Neural cell (in vitro differentiated cells): ENCODE measurements at regions not wholly inside any gene's neighbourhood (a gene's known extent, or its start where the extent isn't known, plus 50 kb on each side); places are given as distances from the start of the nearest gene placed in this dataset.

Source experiments
- H2AFZ ChIP-seq: fragments of 200-600, 300-800 bp; sonication (generic), shearing (Covaris generic); 2 replicates; pipeline ENCODE4 v1.6.0; 2014; ENCODE audit warnings: low read depth, mild to moderate bottlenecking, antibody characterized with exemption, low read length, moderate library complexity
- H3F3A ChIP-seq: fragments of 200-600 bp; shearing (Covaris generic); 2 replicates; pipeline ENCODE4 v1.6.1; 2016; ENCODE audit warnings: mild to moderate bottlenecking, moderate library complexity, mixed read lengths, antibody characterized with exemption, low read length; ENCODE audit not compliant: insufficient read depth, poor library complexity, severe bottlenecking
- H3K27ac ChIP-seq: fragments of 200-600, 300-800 bp; sonication (generic), shearing (Covaris generic); 2 replicates; pipeline ENCODE4 v1.5.1; 2014; ENCODE audit warnings: mild to moderate bottlenecking, low read length, moderate library complexity
- H3K27me3 ChIP-seq: fragments of 300-800, 200-600 bp; sonication (generic), shearing (Covaris generic); 2 replicates; pipeline ENCODE4 v1.6.0; 2014; ENCODE audit warnings: mild to moderate bottlenecking, low read depth, low read length, moderate library complexity; ENCODE audit not compliant: insufficient read depth
- H3K36me3 ChIP-seq: fragments of 300-800, 200-600 bp; sonication (generic), shearing (Covaris generic); 2 replicates; pipeline ENCODE4 v1.5.1; 2014; ENCODE audit warnings: mild to moderate bottlenecking, antibody characterized with exemption, low read length, moderate library complexity; ENCODE audit not compliant: insufficient read depth
- H3K4me2 ChIP-seq: fragments of 300-800, 200-600 bp; sonication (generic), shearing (Covaris generic); 2 replicates; pipeline ENCODE4 v1.6.0; 2014; ENCODE audit warnings: mild to moderate bottlenecking, low read length
- H3K4me3 ChIP-seq: fragments of 300-800, 200-600 bp; sonication (generic), shearing (Covaris generic); 2 replicates; pipeline ENCODE4 v1.5.1; 2014; ENCODE audit warnings: mild to moderate bottlenecking, low read length, moderate library complexity
- H3K79me2 ChIP-seq: fragments of 200-600 bp; shearing (Covaris generic); replicated peaks from 2 replicates; pipeline ENCODE4 v1.6.0; 2014; ENCODE audit warnings: mild to moderate bottlenecking, low read length, moderate library complexity; ENCODE audit not compliant: insufficient read depth
- H3K9ac ChIP-seq: fragments of 300-800, 200-600 bp; sonication (generic), shearing (Covaris generic); 2 replicates; pipeline ENCODE4 v1.6.1; 2016; ENCODE audit warnings: mild to moderate bottlenecking, low read length, mixed read lengths
- H3K9me2 ChIP-seq: fragments of 200-600 bp; shearing (Covaris generic); 2 replicates; pipeline ENCODE4 v1.6.1; 2016; ENCODE audit warnings: mild to moderate bottlenecking, low read length, mixed read lengths; ENCODE audit not compliant: insufficient read depth
- H3K9me3 ChIP-seq: fragments of 200-600, 300-800 bp; sonication (generic), shearing (Covaris generic); 2 replicates; pipeline ENCODE4 v1.6.1; 2016; ENCODE audit warnings: mild to moderate bottlenecking, mixed run types, low read length, moderate library complexity, mixed read lengths
- H4K20me1 ChIP-seq: fragments of 200-600 bp; shearing (Covaris generic); 2 replicates; pipeline ENCODE4 v1.6.1; 2016; ENCODE audit warnings: mild to moderate bottlenecking, mixed run types; ENCODE audit not compliant: insufficient read depth
- EP300 ChIP-seq: fragments of 450-650 bp; conservative IDR thresholded peaks from 2 replicates; pipeline ENCODE4 v1.6.1; 2014; ENCODE audit warnings: antibody characterized with exemption, mild to moderate bottlenecking, moderate library complexity; ENCODE audit not compliant: poor library complexity, severe bottlenecking
- EZH2 ChIP-seq: fragments of 200-600, 300-800 bp; shearing (Covaris generic), sonication (generic); IDR thresholded peaks from 2 replicates; pipeline ENCODE4 v1.6.1; 2014; ENCODE audit warnings: antibody characterized with exemption, low read length, borderline replicate concordance, mild to moderate bottlenecking; ENCODE audit not compliant: insufficient read depth, poor library complexity, severe bottlenecking
- MXI1 ChIP-seq: fragments of 450-650 bp; conservative IDR thresholded peaks from 2 replicates; pipeline ENCODE4 v1.6.1; 2014; ENCODE audit warnings: antibody characterized with exemption, mild to moderate bottlenecking; ENCODE audit not compliant: poor library complexity, severe bottlenecking
- POLR2AphosphoS5 ChIP-seq: IDR thresholded peaks from 2 replicates; pipeline ENCODE4 v1.6.1; 2012
- RAD21 ChIP-seq: fragments of 450-650 bp; conservative IDR thresholded peaks from 2 replicates; pipeline ENCODE4 v1.6.1; 2014; ENCODE audit warnings: antibody characterized with exemption, mild to moderate bottlenecking, moderate library complexity
- SMC3 ChIP-seq: fragments of 450-650 bp; conservative IDR thresholded peaks from 2 replicates; pipeline ENCODE4 v1.6.1; 2014; ENCODE audit warnings: antibody characterized with exemption, mild to moderate bottlenecking, moderate library complexity; ENCODE audit not compliant: poor library complexity
- TAF1 ChIP-seq: IDR thresholded peaks from 2 replicates; pipeline ENCODE4 v1.6.1; 2012; ENCODE audit warnings: low read depth
- TF ChIP-seq, protein P1 (sequence below): IDR thresholded peaks from 2 replicates; pipeline ENCODE4 v1.6.1; 2012; ENCODE audit warnings: borderline replicate concordance
- TF ChIP-seq, protein P2 (sequence below): fragments of 450-650 bp; IDR thresholded peaks from 2 replicates; pipeline ENCODE4 v1.5.1; 2014; ENCODE audit warnings: antibody characterized with exemption, mild to moderate bottlenecking, moderate library complexity; ENCODE audit not compliant: poor library complexity, severe bottlenecking

DNA sequence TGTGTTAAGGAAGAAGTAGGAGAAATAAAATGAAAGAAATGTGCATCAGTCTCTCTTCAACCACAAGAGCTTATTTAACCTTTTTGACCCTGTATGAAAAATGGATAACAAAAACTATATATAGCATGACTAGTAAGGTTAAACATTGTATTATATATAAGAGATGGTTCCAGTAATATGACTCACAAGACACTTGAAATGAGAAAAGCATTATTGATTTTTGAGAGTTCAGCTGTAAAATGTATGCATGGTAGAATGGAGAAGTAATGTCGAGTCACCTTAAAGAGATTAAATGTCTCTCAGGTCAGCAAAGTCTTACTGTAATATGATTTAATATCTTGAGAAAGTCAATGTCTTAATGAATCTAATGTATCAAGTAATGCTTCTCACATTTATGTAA is 860.9 kb downstream of the TAF11L14 start:
- H3K9ac ChIP-seq: no peak overlapping the region
- no peaks in the 10 kb centered on the region for H3K9me2 ChIP-seq
- no peaks in the 10 kb centered on the region for H3F3A ChIP-seq
- no peaks in the 10 kb centered on the region for H4K20me1 ChIP-seq
- TF ChIP-seq SMC3 (no peak), RAD21 (no peak), POLR2AphosphoS5 (no peak), EZH2 (no peak), MXI1 (no peak), EP300 (no peak), TAF1 (no peak)
- TF ChIP-seq, protein P1, sequence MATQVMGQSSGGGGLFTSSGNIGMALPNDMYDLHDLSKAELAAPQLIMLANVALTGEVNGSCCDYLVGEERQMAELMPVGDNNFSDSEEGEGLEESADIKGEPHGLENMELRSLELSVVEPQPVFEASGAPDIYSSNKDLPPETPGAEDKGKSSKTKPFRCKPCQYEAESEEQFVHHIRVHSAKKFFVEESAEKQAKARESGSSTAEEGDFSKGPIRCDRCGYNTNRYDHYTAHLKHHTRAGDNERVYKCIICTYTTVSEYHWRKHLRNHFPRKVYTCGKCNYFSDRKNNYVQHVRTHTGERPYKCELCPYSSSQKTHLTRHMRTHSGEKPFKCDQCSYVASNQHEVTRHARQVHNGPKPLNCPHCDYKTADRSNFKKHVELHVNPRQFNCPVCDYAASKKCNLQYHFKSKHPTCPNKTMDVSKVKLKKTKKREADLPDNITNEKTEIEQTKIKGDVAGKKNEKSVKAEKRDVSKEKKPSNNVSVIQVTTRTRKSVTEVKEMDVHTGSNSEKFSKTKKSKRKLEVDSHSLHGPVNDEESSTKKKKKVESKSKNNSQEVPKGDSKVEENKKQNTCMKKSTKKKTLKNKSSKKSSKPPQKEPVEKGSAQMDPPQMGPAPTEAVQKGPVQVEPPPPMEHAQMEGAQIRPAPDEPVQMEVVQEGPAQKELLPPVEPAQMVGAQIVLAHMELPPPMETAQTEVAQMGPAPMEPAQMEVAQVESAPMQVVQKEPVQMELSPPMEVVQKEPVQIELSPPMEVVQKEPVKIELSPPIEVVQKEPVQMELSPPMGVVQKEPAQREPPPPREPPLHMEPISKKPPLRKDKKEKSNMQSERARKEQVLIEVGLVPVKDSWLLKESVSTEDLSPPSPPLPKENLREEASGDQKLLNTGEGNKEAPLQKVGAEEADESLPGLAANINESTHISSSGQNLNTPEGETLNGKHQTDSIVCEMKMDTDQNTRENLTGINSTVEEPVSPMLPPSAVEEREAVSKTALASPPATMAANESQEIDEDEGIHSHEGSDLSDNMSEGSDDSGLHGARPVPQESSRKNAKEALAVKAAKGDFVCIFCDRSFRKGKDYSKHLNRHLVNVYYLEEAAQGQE: no peak
- TF ChIP-seq, protein P2, sequence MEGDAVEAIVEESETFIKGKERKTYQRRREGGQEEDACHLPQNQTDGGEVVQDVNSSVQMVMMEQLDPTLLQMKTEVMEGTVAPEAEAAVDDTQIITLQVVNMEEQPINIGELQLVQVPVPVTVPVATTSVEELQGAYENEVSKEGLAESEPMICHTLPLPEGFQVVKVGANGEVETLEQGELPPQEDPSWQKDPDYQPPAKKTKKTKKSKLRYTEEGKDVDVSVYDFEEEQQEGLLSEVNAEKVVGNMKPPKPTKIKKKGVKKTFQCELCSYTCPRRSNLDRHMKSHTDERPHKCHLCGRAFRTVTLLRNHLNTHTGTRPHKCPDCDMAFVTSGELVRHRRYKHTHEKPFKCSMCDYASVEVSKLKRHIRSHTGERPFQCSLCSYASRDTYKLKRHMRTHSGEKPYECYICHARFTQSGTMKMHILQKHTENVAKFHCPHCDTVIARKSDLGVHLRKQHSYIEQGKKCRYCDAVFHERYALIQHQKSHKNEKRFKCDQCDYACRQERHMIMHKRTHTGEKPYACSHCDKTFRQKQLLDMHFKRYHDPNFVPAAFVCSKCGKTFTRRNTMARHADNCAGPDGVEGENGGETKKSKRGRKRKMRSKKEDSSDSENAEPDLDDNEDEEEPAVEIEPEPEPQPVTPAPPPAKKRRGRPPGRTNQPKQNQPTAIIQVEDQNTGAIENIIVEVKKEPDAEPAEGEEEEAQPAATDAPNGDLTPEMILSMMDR: no peak
- H3K4me3 ChIP-seq: no peak overlapping the region
- H3K36me3 ChIP-seq: no peaks in the 10 kb centered on the region
- H3K27ac ChIP-seq: no peak overlapping the region
- no peak overlapping the region for H3K4me2 ChIP-seq
- H3K9me3 ChIP-seq: peaks cover 7% of the 10 kb centered on the region
- H3K27me3 ChIP-seq: no peaks in the 10 kb centered on the region
- H2AFZ ChIP-seq: no peak overlapping the region
- H3K79me2 ChIP-seq: no peaks in the 10 kb centered on the region

DNA sequence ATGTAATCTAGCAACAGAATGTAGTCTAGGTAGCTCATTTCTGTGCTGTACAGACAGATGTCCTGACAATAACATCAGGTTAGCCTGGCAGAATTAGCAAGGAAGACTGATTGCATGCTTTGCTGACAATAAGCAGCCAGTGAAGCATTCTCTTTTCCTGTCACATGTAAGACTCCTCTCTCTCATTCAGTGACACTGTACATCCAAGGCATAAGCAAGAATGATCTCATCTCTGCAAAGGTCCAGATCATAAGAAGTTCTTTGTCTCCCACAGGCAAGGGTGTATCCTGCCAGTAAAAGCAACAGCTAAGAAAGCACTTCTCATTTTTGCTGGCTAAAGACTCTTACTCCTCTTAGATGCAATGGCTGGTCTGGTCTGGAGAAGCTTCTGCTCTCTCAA is 861.8 kb downstream of the TAF11L14 start:
- H3K27me3 ChIP-seq: no peaks in the 10 kb centered on the region
- TF ChIP-seq, protein P2: no peak
- TF ChIP-seq, protein P1: no peak
- peaks cover 7% of the 10 kb centered on the region for H3K9me3 ChIP-seq
- no peaks in the 10 kb centered on the region for H3K79me2 ChIP-seq
- no peaks in the 10 kb centered on the region for H4K20me1 ChIP-seq
- no peak overlapping the region for H3K27ac ChIP-seq
- no peak overlapping the region for H2AFZ ChIP-seq
- H3K9ac ChIP-seq: no peak overlapping the region
- no peak overlapping the region for H3K4me3 ChIP-seq
- no peaks in the 10 kb centered on the region for H3K36me3 ChIP-seq
- no peaks in the 10 kb centered on the region for H3K9me2 ChIP-seq
- H3F3A ChIP-seq: no peaks in the 10 kb centered on the region
- no peak overlapping the region for H3K4me2 ChIP-seq
